ENCODE measurements at regions not wholly inside any gene's neighbourhood (a gene's known extent, or its start where the extent isn't known, plus 50 kb on each side); places are given as distances from the start of the nearest gene placed in this dataset.

GRCh38 chr2:120533625-120534024, 187.7 kb downstream of the INHBB start:
- no peak for DNase-seq (ENCODE audit: low read depth in 2 of 2)
- Histone ChIP-seq H4K20me1 (ENCODE audit: control insufficient read depth, extremely low read depth, insufficient read depth, low read length) (no peaks in the 10 kb centered on the region), H3K9me3 (ENCODE audit: control insufficient read depth, insufficient read depth, low read depth, low read length) (no peaks in the 10 kb centered on the region)

GRCh38 chr2:120534457-120534856, 188.5 kb downstream of the INHBB start:
- no peak overlapping the region for H2AFZ ChIP-seq (ENCODE audit: low read length)
- no peaks in the 10 kb centered on the region for H3K36me3 ChIP-seq (ENCODE audit: control insufficient read depth, insufficient read depth, low read length)
- TF ChIP-seq EZH2 (IDR thresholded peaks at IDR 0.05; ENCODE audit: low read length, missing control alignments) (no peak), CTCF (conservative IDR thresholded peaks at IDR 0.05 in 1 of 2, IDR thresholded peaks at IDR 0.05 in 1 of 2; ENCODE audit: low read depth in 1 of 2, low read length in 2 of 2) (no peak)
- no peaks in the 10 kb centered on the region for H3K4me1 ChIP-seq (ENCODE audit: control insufficient read depth, extremely low read depth, insufficient read depth, low read length)
- no peak overlapping the region for H3K4me2 ChIP-seq (ENCODE audit: extremely low read depth, insufficient read depth, low read length)
- H3K9me3 ChIP-seq (ENCODE audit: control insufficient read depth, insufficient read depth, low read depth, low read length): no peaks in the 10 kb centered on the region
- no peak overlapping the region for H3K4me3 ChIP-seq (replicated peaks in 1 of 4; ENCODE audit: control extremely low read depth in 1 of 4, insufficient read depth in 1 of 4, low read depth in 3 of 4, low read length in 4 of 4)
- H3K27ac ChIP-seq (ENCODE audit: insufficient read depth, low read length): no peak overlapping the region
- H4K20me1 ChIP-seq (ENCODE audit: control insufficient read depth, extremely low read depth, insufficient read depth, low read length): no peaks in the 10 kb centered on the region
- no peak overlapping the region for H3K9ac ChIP-seq (ENCODE audit: insufficient read depth, low read length)
- no peaks in the 10 kb centered on the region for H3K79me2 ChIP-seq (ENCODE audit: control insufficient read depth, insufficient read depth, low read length)
- H3K27me3 ChIP-seq (ENCODE audit: control insufficient read depth, insufficient read depth, low read length): peaks cover 31% of the 10 kb centered on the region
- DNase-seq (ENCODE audit: low read depth in 2 of 2): no peak

More at GRCh38 chr2:120533625-120534024, 187.7 kb downstream of the INHBB start:
- H3K4me2 ChIP-seq (ENCODE audit: extremely low read depth, insufficient read depth, low read length): no peak overlapping the region
- H2AFZ ChIP-seq (ENCODE audit: low read length): no peak overlapping the region
- no peak for TF ChIP-seq CTCF (conservative IDR thresholded peaks at IDR 0.05 in 1 of 2, IDR thresholded peaks at IDR 0.05 in 1 of 2; ENCODE audit: low read depth in 1 of 2, low read length in 2 of 2)
- TF ChIP-seq EZH2 (IDR thresholded peaks at IDR 0.05; ENCODE audit: low read length, missing control alignments): no peak
- no peak overlapping the region for H3K4me3 ChIP-seq (replicated peaks in 1 of 4; ENCODE audit: control extremely low read depth in 1 of 4, insufficient read depth in 1 of 4, low read depth in 3 of 4, low read length in 4 of 4)
- no peaks in the 10 kb centered on the region for H3K4me1 ChIP-seq (ENCODE audit: control insufficient read depth, extremely low read depth, insufficient read depth, low read length)
- peaks cover 36% of the 10 kb centered on the region for H3K27me3 ChIP-seq (ENCODE audit: control insufficient read depth, insufficient read depth, low read length)
- no peak overlapping the region for H3K27ac ChIP-seq (ENCODE audit: insufficient read depth, low read length)
- no peak overlapping the region for H3K9ac ChIP-seq (ENCODE audit: insufficient read depth, low read length)
- no peaks in the 10 kb centered on the region for H3K36me3 ChIP-seq (ENCODE audit: control insufficient read depth, insufficient read depth, low read length)
- H3K79me2 ChIP-seq (ENCODE audit: control insufficient read depth, insufficient read depth, low read length): no peaks in the 10 kb centered on the region

- Histone ChIP-seq H3K4me1 (ENCODE audit: control insufficient read depth, extremely low read depth, insufficient read depth, low read length) (peaks cover 3% of the 10 kb centered on the region), H4K20me1 (ENCODE audit: control insufficient read depth, extremely low read depth, insufficient read depth, low read length) (no peaks in the 10 kb centered on the region), H3K36me3 (ENCODE audit: control insufficient read depth, insufficient read depth, low read length) (no peaks in the 10 kb centered on the region), H3K27me3 (ENCODE audit: control insufficient read depth, insufficient read depth, low read length) (peaks cover 24% of the 10 kb centered on the region), H2AFZ (ENCODE audit: low read length) (no peak overlapping the region), H3K79me2 (ENCODE audit: control insufficient read depth, insufficient read depth, low read length) (no peaks in the 10 kb centered on the region), H3K27ac (ENCODE audit: insufficient read depth, low read length) (no peak overlapping the region), H3K4me3 (replicated peaks in 1 of 4; ENCODE audit: control extremely low read depth in 1 of 4, insufficient read depth in 1 of 4, low read depth in 3 of 4, low read length in 4 of 4) (no peak overlapping the region), H3K9me3 (ENCODE audit: control insufficient read depth, insufficient read depth, low read depth, low read length) (no peaks in the 10 kb centered on the region), H3K4me2 (ENCODE audit: extremely low read depth, insufficient read depth, low read length) (no peak overlapping the region), H3K9ac (ENCODE audit: insufficient read depth, low read length) (no peak overlapping the region)
- TF ChIP-seq EZH2 (IDR thresholded peaks at IDR 0.05; ENCODE audit: low read length, missing control alignments) (no peak), CTCF (conservative IDR thresholded peaks at IDR 0.05 in 1 of 2, IDR thresholded peaks at IDR 0.05 in 1 of 2; ENCODE audit: low read depth in 1 of 2, low read length in 2 of 2) (no peak)
- DNase-seq (ENCODE audit: low read depth in 2 of 2): no peak
Measured at GRCh38 chr2:120535081-120535480, 189.1 kb downstream of the INHBB start.
